T47D (cell line): ENCODE measurements at regions not wholly inside any gene's neighbourhood (a gene's known extent, or its start where the extent isn't known, plus 50 kb on each side); places are given as distances from the start of the nearest gene placed in this dataset.

ENCODE experiments used
- DNase-seq, 2 experiments: peaks; one replicate each; pipeline versions ENCODE4 v3.0.0 to v3.0.0-alpha.2; 2011 to 2012; ENCODE audit warnings: low read depth in 1 of 2, low spot score in 1 of 2
- JUND ChIP-seq: IDR thresholded peaks from 2 replicates; pipeline ENCODE4 v1.6.1; 2012; ENCODE audit warnings: low read depth
- in situ Hi-C: cut with HindIII; loops from 2 replicates; pipeline ENCODE4 v1.10.0; 2016; ENCODE audit warnings: low sequenced_read_pairs, low pct_unique_long_range_greater_than_20kb

- in situ Hi-C loops: no loop called here
- no peak for DNase-seq
- TF ChIP-seq JUND: no peak
Measured at GRCh38 chr7:85566095-85566794, 379.4 kb upstream of the SEMA3D start.

GRCh38 chr7:85565276-85565675, 378.4 kb upstream of the SEMA3D start:
- TF ChIP-seq JUND: no peak
- in situ Hi-C loops: no loop called here
- DNase-seq: no peak

- in situ Hi-C loops: no loop called here
- TF ChIP-seq JUND: no peak
- no peak for DNase-seq
Measured at GRCh38 chr7:85564861-85565260, 378.0 kb upstream of the SEMA3D start.

GRCh38 chr7:85561706-85562105, 374.9 kb upstream of the SEMA3D start:
- DNase-seq: no peak
- in situ Hi-C loops: no loop called here
- no peak for TF ChIP-seq JUND

- TF ChIP-seq JUND: no peak
- DNase-seq: peak in 1 of 2 experiments; percentile 76
- in situ Hi-C loops: no loop called here
Measured at GRCh38 chr7:85554236-85555178, 367.7 kb upstream of the SEMA3D start.

- no peak for TF ChIP-seq JUND
- in situ Hi-C loops: no loop called here
- no peak for DNase-seq
Measured at GRCh38 chr7:85535974-85536729, 349.3 kb upstream of the SEMA3D start.

- no peak for DNase-seq
- in situ Hi-C loops: no loop called here
Measured at GRCh38 chr7:85529831-85530230, 343.0 kb upstream of the SEMA3D start.

GRCh38 chr7:85529201-85529600, 342.3 kb upstream of the SEMA3D start:
- in situ Hi-C loops: no loop called here
- no peak for DNase-seq
- no peak for TF ChIP-seq JUND

More at GRCh38 chr7:85529831-85530230, 343.0 kb upstream of the SEMA3D start:
- no peak for TF ChIP-seq JUND

GRCh38 chr7:85528581-85528980, 341.7 kb upstream of the SEMA3D start:
- TF ChIP-seq JUND: no peak
- in situ Hi-C loops: no loop called here
- DNase-seq: no peak

- in situ Hi-C loops: no loop called here
- TF ChIP-seq JUND: no peak
- DNase-seq: no peak
Measured at GRCh38 chr7:85525676-85526075, 338.8 kb upstream of the SEMA3D start.

- TF ChIP-seq JUND: no peak
- no peak for DNase-seq
- in situ Hi-C loops: no loop called here
Measured at GRCh38 chr7:85522070-85522469, 335.2 kb upstream of the SEMA3D start.

- in situ Hi-C loops: no loop called here
- no peak for TF ChIP-seq JUND
- DNase-seq: no peak
Measured at GRCh38 chr7:85521108-85521694, 334.3 kb upstream of the SEMA3D start.
